Coronary artery (tissue), 2 donors: ENCODE measurements at regions not wholly inside any gene's neighbourhood (a gene's known extent, or its start where the extent isn't known, plus 50 kb on each side); places are given as distances from the start of the nearest gene placed in this dataset.

Experiments used
- DNase-seq: peaks from one replicate; pipeline ENCODE4 v3.0.0-alpha.2; 2017; ENCODE audit warnings: low spot score
- H3K27ac ChIP-seq, 2 donors: fragments of 200-600 bp; sonication (generic); one replicate each; pipeline ENCODE4 v1.5.1; 2016 to 2019
- H3K4me3 ChIP-seq: fragments of 200-600 bp; sonication (generic); 2 replicates; pipeline ENCODE4 v1.5.1; 2016; ENCODE audit warnings: mild to moderate bottlenecking, moderate library complexity
- TF ChIP-seq, protein P1 (sequence below): fragments of 200-600 bp; sonication (generic); IDR thresholded peaks from one replicate; pipeline ENCODE4 v1.5.1; 2019; ENCODE audit warnings: antibody characterized with exemption

DNA sequence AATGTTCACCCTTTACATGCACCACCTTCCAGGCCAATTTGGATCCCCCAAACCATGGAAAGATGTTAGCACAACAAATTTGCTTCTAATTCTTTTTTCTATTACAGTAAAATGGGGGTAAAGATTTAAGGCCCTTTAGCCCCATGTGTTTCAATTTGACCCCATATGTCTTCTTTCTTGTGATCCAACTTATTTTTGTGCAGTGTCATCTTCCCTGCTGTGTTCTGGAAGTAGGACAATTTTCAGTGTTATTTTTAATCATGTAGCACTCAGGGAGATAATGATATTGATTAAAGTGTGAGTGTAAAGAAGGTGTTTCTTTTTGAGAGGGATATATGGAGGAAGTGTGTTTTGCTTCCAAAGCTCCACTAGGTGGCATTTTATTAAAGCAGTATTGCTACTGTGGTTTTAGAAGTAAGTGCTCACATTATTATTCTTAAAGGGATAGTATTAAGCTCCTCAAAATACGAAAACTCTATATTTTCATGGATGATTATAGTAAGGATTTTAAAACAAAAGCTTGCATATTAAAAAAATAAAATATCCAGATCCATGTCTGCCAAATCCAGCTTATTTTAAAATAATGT, 118.7 kb upstream of the ATP10B start:
- Histone ChIP-seq H3K4me3 (no peak overlapping the region), H3K27ac (no peak overlapping the region)
- no peak for DNase-seq
- TF ChIP-seq, protein P1, sequence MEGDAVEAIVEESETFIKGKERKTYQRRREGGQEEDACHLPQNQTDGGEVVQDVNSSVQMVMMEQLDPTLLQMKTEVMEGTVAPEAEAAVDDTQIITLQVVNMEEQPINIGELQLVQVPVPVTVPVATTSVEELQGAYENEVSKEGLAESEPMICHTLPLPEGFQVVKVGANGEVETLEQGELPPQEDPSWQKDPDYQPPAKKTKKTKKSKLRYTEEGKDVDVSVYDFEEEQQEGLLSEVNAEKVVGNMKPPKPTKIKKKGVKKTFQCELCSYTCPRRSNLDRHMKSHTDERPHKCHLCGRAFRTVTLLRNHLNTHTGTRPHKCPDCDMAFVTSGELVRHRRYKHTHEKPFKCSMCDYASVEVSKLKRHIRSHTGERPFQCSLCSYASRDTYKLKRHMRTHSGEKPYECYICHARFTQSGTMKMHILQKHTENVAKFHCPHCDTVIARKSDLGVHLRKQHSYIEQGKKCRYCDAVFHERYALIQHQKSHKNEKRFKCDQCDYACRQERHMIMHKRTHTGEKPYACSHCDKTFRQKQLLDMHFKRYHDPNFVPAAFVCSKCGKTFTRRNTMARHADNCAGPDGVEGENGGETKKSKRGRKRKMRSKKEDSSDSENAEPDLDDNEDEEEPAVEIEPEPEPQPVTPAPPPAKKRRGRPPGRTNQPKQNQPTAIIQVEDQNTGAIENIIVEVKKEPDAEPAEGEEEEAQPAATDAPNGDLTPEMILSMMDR, result no peak

DNA sequence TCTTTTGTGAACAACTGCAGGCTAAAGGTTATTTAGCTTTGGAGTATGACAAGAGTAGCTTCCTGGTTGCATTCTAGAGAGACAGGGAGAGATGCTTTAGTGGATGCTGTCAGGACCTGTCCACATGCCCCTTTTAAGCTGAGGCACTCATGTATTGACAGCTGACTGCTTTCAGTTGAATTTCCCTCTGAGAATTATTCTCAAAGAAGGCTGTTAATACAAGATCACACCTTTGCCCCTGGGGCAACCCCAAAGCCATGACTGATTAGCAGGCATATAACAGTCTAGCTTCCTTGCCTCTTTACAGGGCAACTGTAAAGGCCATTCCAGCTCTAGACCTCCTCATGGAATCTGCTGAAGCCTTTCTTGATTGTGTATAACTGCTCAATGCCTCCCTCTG, 117.6 kb upstream of the ATP10B start:
- TF ChIP-seq, protein P1, result no peak
- Histone ChIP-seq H3K4me3 (no peak overlapping the region), H3K27ac (no peak overlapping the region)
- no peak for DNase-seq

DNA sequence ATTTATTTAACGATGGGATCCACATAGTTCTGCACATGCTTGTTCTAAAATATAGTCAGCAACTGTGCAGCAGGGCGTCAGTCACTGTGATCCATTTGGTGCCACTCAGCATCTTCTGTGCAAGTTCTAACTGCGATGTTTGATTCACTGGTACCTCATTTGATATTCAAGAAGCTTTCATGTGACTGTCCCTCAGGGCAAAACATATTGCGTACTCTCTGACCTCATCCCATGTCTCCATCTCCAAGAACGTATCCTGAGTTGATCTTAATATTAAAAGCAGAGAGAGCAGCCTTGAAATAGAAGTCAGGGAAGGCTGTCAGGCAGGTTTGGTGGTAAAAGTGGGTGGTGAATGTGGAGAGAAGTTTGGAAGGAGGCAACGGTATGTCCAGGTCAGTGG, 116.5 kb upstream of the ATP10B start:
- TF ChIP-seq, protein P1, result no peak
- no peak overlapping the region for H3K4me3 ChIP-seq
- DNase-seq, result no peak
- H3K27ac ChIP-seq, result no peak overlapping the region

DNA sequence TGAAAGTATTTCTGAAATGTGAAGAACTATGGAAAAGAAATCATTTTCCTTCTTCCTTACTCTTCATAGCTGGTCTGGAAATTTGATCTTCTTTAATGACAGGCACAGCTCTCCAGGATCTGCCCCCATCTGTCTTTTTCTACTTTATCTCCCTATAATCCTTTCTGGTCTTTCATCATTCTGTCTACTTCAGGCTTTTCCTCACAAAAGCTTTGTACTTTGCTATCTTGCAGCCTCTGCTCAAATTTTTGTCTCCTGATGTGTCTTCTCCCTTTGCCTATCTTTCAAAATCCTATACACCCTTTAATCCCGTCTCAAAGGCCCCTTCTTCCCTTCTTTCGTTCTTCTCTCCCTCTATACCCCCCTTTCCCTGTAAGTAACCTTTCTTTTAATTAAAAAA, 114.9 kb upstream of the ATP10B start:
- TF ChIP-seq, protein P1, result no peak
- Histone ChIP-seq H3K27ac (no peak overlapping the region), H3K4me3 (no peak overlapping the region)
- no peak for DNase-seq

DNA sequence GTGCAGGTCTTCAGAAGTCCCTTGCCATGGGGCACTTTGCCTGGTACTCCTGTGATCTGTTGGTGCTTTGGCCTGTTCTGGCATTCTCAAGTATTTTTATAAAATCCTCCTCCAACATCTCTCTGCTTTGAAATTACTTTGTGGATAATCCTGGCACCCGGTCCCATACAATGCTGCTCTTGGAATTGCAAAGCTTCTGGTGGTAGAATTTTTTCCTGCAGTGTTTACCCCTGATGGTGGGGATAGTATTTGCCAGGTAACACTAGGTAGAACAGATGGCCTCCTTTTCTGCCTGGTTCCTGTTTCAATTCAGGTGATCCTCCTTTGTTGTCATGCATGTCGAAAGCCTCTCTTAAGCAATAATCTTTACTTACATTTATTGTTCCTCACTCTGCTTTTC, 109.8 kb upstream of the ATP10B start:
- no peak overlapping the region for H3K4me3 ChIP-seq
- TF ChIP-seq, protein P1, result no peak
- no peak for DNase-seq
- H3K27ac ChIP-seq, result no peak overlapping the region

DNA sequence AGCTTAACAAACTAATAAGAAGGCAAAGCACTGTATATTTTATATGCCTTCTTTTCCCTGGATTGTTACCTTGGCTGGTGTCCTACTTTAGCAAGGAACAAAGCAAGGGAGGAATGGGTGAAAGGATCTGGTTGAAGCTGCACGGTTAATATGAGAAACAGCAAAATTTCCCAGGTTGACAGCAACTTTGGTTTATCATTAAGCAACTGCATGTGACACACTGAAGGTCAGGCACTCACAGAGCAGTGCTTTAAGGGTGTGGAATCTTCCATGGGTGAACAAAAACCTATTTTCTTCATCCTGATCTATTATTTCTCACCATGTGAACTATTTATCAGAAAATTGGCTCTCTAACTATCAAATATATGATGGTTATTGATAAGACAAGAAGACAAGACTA, 109.0 kb upstream of the ATP10B start:
- TF ChIP-seq, protein P1, result no peak
- H3K27ac ChIP-seq, result no peak overlapping the region

DNA sequence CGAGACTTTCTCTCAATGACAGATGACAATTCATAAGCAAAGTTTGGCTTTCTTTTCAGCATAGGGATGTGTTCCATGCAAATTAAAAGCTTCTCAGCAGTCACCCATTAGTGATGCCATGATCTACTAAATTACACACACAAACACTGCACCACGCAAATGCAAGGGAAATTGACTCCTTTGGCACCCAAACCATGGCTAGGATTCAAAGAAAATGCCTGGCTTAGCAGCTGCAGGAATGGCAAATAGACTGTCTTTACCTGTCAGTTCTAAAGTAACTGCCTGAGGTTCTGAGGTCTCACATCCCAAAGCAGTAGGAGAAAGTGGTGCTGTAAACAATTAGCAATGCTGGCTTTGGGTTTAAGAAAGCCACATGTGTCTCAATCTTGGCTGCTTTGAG, 108.6 kb upstream of the ATP10B start:
- Histone ChIP-seq H3K27ac (no peak overlapping the region), H3K4me3 (no peak overlapping the region)
- no peak for DNase-seq
- TF ChIP-seq, protein P1, result no peak

More for the DNA sequence above, 109.0 kb upstream of the ATP10B start:
- no peak overlapping the region for H3K4me3 ChIP-seq
- DNase-seq, result no peak
